ENCODE measurements at regions not wholly inside any gene's neighbourhood (a gene's known extent, or its start where the extent isn't known, plus 50 kb on each side); places are given as distances from the start of the nearest gene placed in this dataset.

- TF ChIP-seq CTCF (IDR thresholded peaks at IDR 0.05; ENCODE audit: low read depth, low read length, missing input control) (no peak), REST (IDR thresholded peaks at IDR 0.05) (no peak), ATF3 (IDR thresholded peaks at IDR 0.05) (no peak), FOXA2 (IDR thresholded peaks at IDR 0.05) (no peak), RXRA (IDR thresholded peaks at IDR 0.05) (no peak), HNF4A (conservative IDR thresholded peaks at IDR 0.05) (no peak)
- H3K9ac ChIP-seq (ENCODE audit: low read depth in 1 of 2, low read length in 2 of 2): no peak overlapping the region
- peaks cover 0 to 6% (median 0%) of the 10 kb centered on the region in 4 donors for H3K27me3 ChIP-seq (ENCODE audit: control insufficient read depth in 4 of 4, insufficient read depth in 4 of 4, low read length in 3 of 4)
- H3K27ac ChIP-seq (ENCODE audit: low read depth in 1 of 2, low read length in 2 of 2): no peak overlapping the region
- H3K9me3 ChIP-seq (ENCODE audit: control insufficient read depth in 4 of 4, low read length in 3 of 4): peaks cover 0 to 6% (median 3%) of the 10 kb centered on the region in 4 donors
- H3K36me3 ChIP-seq (ENCODE audit: control insufficient read depth in 4 of 4, insufficient read depth in 3 of 4, low read depth in 1 of 4, low read length in 3 of 4): no peaks in the 10 kb centered on the region
- no peak overlapping the region for H3K4me3 ChIP-seq (ENCODE audit: low read depth in 1 of 3, low read length in 3 of 3)
- no peaks in the 10 kb centered on the region for H3K4me1 ChIP-seq (ENCODE audit: control insufficient read depth in 4 of 4, insufficient read depth in 4 of 4, low read length in 3 of 4)
- 65% methylated on average over 5 of the region's 5 CpGs for WGBS
- no peak for DNase-seq (ENCODE audit: low spot score)
Measured at GRCh38 chr11:112644410-112645131, 316.6 kb upstream of the NCAM1 start.

- no peak for DNase-seq (ENCODE audit: low spot score)
- no peak overlapping the region for H3K4me3 ChIP-seq (ENCODE audit: low read depth in 1 of 3, low read length in 3 of 3)
- no peaks in the 10 kb centered on the region for H3K9me3 ChIP-seq (ENCODE audit: control insufficient read depth in 4 of 4, low read length in 3 of 4)
- H3K9ac ChIP-seq (ENCODE audit: low read depth in 1 of 2, low read length in 2 of 2): no peak overlapping the region
- H3K4me1 ChIP-seq (ENCODE audit: control insufficient read depth in 4 of 4, insufficient read depth in 4 of 4, low read length in 3 of 4): no peaks in the 10 kb centered on the region
- H3K27ac ChIP-seq (ENCODE audit: low read depth in 1 of 2, low read length in 2 of 2): no peak overlapping the region
- TF ChIP-seq REST (IDR thresholded peaks at IDR 0.05) (no peak), HNF4G (IDR thresholded peaks at IDR 0.05) (no peak), HNF4A (conservative IDR thresholded peaks at IDR 0.05) (no peak), YY1 (IDR thresholded peaks at IDR 0.05) (no peak), NR2F2 (IDR thresholded peaks at IDR 0.05) (no peak), MAX (IDR thresholded peaks at IDR 0.05) (no peak), RXRA (IDR thresholded peaks at IDR 0.05) (no peak), TAF1 (conservative IDR thresholded peaks at IDR 0.05) (no peak), FOXA1 (IDR thresholded peaks at IDR 0.05) (no peak), GABPA (IDR thresholded peaks at IDR 0.05 in 1 of 2, conservative IDR thresholded peaks at IDR 0.05 in 1 of 2) (no peak), ZBTB33 (IDR thresholded peaks at IDR 0.05) (no peak), CTCF (IDR thresholded peaks at IDR 0.05; ENCODE audit: low read depth, low read length, missing input control) (no peak), RAD21 (IDR thresholded peaks at IDR 0.05) (no peak), JUND (IDR thresholded peaks at IDR 0.05) (no peak), ATF3 (IDR thresholded peaks at IDR 0.05) (no peak), EGR1 (IDR thresholded peaks at IDR 0.05; ENCODE audit: low read depth in 2 of 2) (no peak)
- H3K36me3 ChIP-seq (ENCODE audit: control insufficient read depth in 4 of 4, insufficient read depth in 3 of 4, low read depth in 1 of 4, low read length in 3 of 4): no peaks in the 10 kb centered on the region
- peaks cover 0 to under 1% (median 0%) of the 10 kb centered on the region in 4 donors for H3K27me3 ChIP-seq (ENCODE audit: control insufficient read depth in 4 of 4, insufficient read depth in 4 of 4, low read length in 3 of 4)
- 70% methylated on average over 6 of the region's 6 CpGs for WGBS
Measured at GRCh38 chr11:112649856-112650255, 311.4 kb upstream of the NCAM1 start.

Data from liver (tissue), 8 donors.